ENCODE measurements at regions not wholly inside any gene's neighbourhood (a gene's known extent, or its start where the extent isn't known, plus 50 kb on each side); places are given as distances from the start of the nearest gene placed in this dataset.

- H3K27ac ChIP-seq (ENCODE audit: insufficient read depth, low read length): no peak overlapping the region
- TF ChIP-seq CTCF (conservative IDR thresholded peaks at IDR 0.05 in 1 of 2, IDR thresholded peaks at IDR 0.05 in 1 of 2; ENCODE audit: low read depth in 1 of 2, low read length in 2 of 2) (peak; percentile 27 to 55), EZH2 (IDR thresholded peaks at IDR 0.05; ENCODE audit: low read length, missing control alignments) (no peak)
- H3K9ac ChIP-seq (ENCODE audit: insufficient read depth, low read length): no peak overlapping the region
- H3K27me3 ChIP-seq (ENCODE audit: control insufficient read depth, insufficient read depth, low read length): no peaks in the 10 kb centered on the region
- no peak overlapping the region for H3K4me2 ChIP-seq (ENCODE audit: extremely low read depth, insufficient read depth, low read length)
- H3K4me3 ChIP-seq (replicated peaks in 1 of 4; ENCODE audit: control extremely low read depth in 1 of 4, insufficient read depth in 1 of 4, low read depth in 3 of 4, low read length in 4 of 4): no peak overlapping the region
- no peaks in the 10 kb centered on the region for H3K4me1 ChIP-seq (ENCODE audit: control insufficient read depth, extremely low read depth, insufficient read depth, low read length)
- H3K9me3 ChIP-seq (ENCODE audit: control insufficient read depth, insufficient read depth, low read depth, low read length): no peaks in the 10 kb centered on the region
- no peaks in the 10 kb centered on the region for H3K79me2 ChIP-seq (ENCODE audit: control insufficient read depth, insufficient read depth, low read length)
- no peaks in the 10 kb centered on the region for H4K20me1 ChIP-seq (ENCODE audit: control insufficient read depth, extremely low read depth, insufficient read depth, low read length)
- DNase-seq (ENCODE audit: low read depth in 2 of 2): peak; percentile 37 to 39
- no peaks in the 10 kb centered on the region for H3K36me3 ChIP-seq (ENCODE audit: control insufficient read depth, insufficient read depth, low read length)
- H2AFZ ChIP-seq (ENCODE audit: low read length): no peak overlapping the region
Observed at GRCh38 chr6:159608961-159609651, 83.9 kb downstream of the SOD2 start.

GRCh38 chr6:159606786-159607185 lies 86.3 kb downstream of the SOD2 start:
- no peaks in the 10 kb centered on the region for H4K20me1 ChIP-seq (ENCODE audit: control insufficient read depth, extremely low read depth, insufficient read depth, low read length)
- H3K27ac ChIP-seq (ENCODE audit: insufficient read depth, low read length): no peak overlapping the region
- no peaks in the 10 kb centered on the region for H3K79me2 ChIP-seq (ENCODE audit: control insufficient read depth, insufficient read depth, low read length)
- no peak overlapping the region for H3K4me3 ChIP-seq (replicated peaks in 1 of 4; ENCODE audit: control extremely low read depth in 1 of 4, insufficient read depth in 1 of 4, low read depth in 3 of 4, low read length in 4 of 4)
- H3K27me3 ChIP-seq (ENCODE audit: control insufficient read depth, insufficient read depth, low read length): no peaks in the 10 kb centered on the region
- TF ChIP-seq EZH2 (IDR thresholded peaks at IDR 0.05; ENCODE audit: low read length, missing control alignments) (no peak), CTCF (conservative IDR thresholded peaks at IDR 0.05 in 1 of 2, IDR thresholded peaks at IDR 0.05 in 1 of 2; ENCODE audit: low read depth in 1 of 2, low read length in 2 of 2) (no peak)
- H3K36me3 ChIP-seq (ENCODE audit: control insufficient read depth, insufficient read depth, low read length): no peaks in the 10 kb centered on the region
- peak; percentile 7 to 33 for DNase-seq (ENCODE audit: low read depth in 2 of 2)
- H3K9ac ChIP-seq (ENCODE audit: insufficient read depth, low read length): no peak overlapping the region
- H3K4me1 ChIP-seq (ENCODE audit: control insufficient read depth, extremely low read depth, insufficient read depth, low read length): no peaks in the 10 kb centered on the region
- no peak overlapping the region for H3K4me2 ChIP-seq (ENCODE audit: extremely low read depth, insufficient read depth, low read length)
- H3K9me3 ChIP-seq (ENCODE audit: control insufficient read depth, insufficient read depth, low read depth, low read length): no peaks in the 10 kb centered on the region
- H2AFZ ChIP-seq (ENCODE audit: low read length): no peak overlapping the region

GRCh38 chr6:159604443-159604956 lies 88.5 kb downstream of the SOD2 start:
- TF ChIP-seq CTCF (conservative IDR thresholded peaks at IDR 0.05 in 1 of 2, IDR thresholded peaks at IDR 0.05 in 1 of 2; ENCODE audit: low read depth in 1 of 2, low read length in 2 of 2): no peak
- TF ChIP-seq EZH2 (IDR thresholded peaks at IDR 0.05; ENCODE audit: low read length, missing control alignments): no peak
- Histone ChIP-seq H3K27me3 (ENCODE audit: control insufficient read depth, insufficient read depth, low read length) (no peaks in the 10 kb centered on the region), H2AFZ (ENCODE audit: low read length) (no peak overlapping the region), H3K36me3 (ENCODE audit: control insufficient read depth, insufficient read depth, low read length) (no peaks in the 10 kb centered on the region), H3K4me2 (ENCODE audit: extremely low read depth, insufficient read depth, low read length) (no peak overlapping the region), H3K4me3 (replicated peaks in 1 of 4; ENCODE audit: control extremely low read depth in 1 of 4, insufficient read depth in 1 of 4, low read depth in 3 of 4, low read length in 4 of 4) (no peak overlapping the region), H3K79me2 (ENCODE audit: control insufficient read depth, insufficient read depth, low read length) (no peaks in the 10 kb centered on the region), H3K27ac (ENCODE audit: insufficient read depth, low read length) (no peak overlapping the region), H3K9me3 (ENCODE audit: control insufficient read depth, insufficient read depth, low read depth, low read length) (no peaks in the 10 kb centered on the region), H3K9ac (ENCODE audit: insufficient read depth, low read length) (no peak overlapping the region), H4K20me1 (ENCODE audit: control insufficient read depth, extremely low read depth, insufficient read depth, low read length) (no peaks in the 10 kb centered on the region), H3K4me1 (ENCODE audit: control insufficient read depth, extremely low read depth, insufficient read depth, low read length) (no peaks in the 10 kb centered on the region)
- no peak for DNase-seq (ENCODE audit: low read depth in 2 of 2)
